ENCODE measurements at regions not wholly inside any gene's neighbourhood (a gene's known extent, or its start where the extent isn't known, plus 50 kb on each side); places are given as distances from the start of the nearest gene placed in this dataset.
A peak's percentile ranks its signal among the peaks of the same experiment; 100 is the strongest.
"Not testable (repeated sequence)": the region's sequence is repeated elsewhere in the genome, so short reads cannot be mapped to it uniquely, and the experiment has no call there.

GRCh38 chr2:167572883-167573619, 674.3 kb downstream of the STK39 start:
- no peak overlapping the region for H3K27ac ChIP-seq
- H3K36me3 ChIP-seq: no peaks in the 10 kb centered on the region
- H3K4me1 ChIP-seq: no peaks in the 10 kb centered on the region
- intact Hi-C loops (cut with DNase I; ENCODE audit: low total_unique reads): no loop called here
- TF ChIP-seq POLR2A (IDR thresholded peaks at IDR 0.05) (no peak), CTCF (IDR thresholded peaks at IDR 0.05 in 8 of 11, conservative IDR thresholded peaks at IDR 0.05 in 3 of 11) (no peak), POLR2AphosphoS5 (IDR thresholded peaks at IDR 0.05) (no peak)
- no peaks in the 10 kb centered on the region for H3K9me3 ChIP-seq
- no peak for DNase-seq
- WGBS, 5 donors: 70 to 81% (median 79%) methylated on average over 1 of the region's 1 CpG
- no peaks in the 10 kb centered on the region for H3K27me3 ChIP-seq (replicated peaks in 1 of 7)
- no peak overlapping the region for H3K4me3 ChIP-seq

DNA sequence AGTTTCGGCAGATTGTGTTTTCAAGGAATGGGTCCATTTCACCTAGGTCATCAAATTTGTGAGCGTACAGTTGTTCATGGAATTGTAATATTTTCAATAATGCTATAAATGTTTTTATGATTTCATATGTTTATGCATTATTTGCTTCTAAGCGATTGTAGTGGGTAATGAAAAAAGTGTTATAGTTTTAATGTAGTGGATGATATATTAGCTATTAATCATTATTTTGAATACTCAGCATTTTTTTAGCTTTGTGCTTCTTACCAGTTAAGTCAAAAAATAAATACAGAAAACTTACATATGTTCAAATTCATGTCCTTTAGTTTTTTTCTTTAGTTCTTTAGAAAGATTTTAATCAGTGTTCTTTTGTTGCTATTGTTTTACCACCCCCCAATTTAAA, 677.0 kb downstream of the STK39 start:
- Histone ChIP-seq H3K27me3 (replicated peaks in 1 of 7) (no peaks in the 10 kb centered on the region), H3K4me3 (no peak overlapping the region), H3K36me3 (no peaks in the 10 kb centered on the region), H3K4me1 (no peaks in the 10 kb centered on the region), H3K9me3 (peaks cover 0 to 3% (median 0%) of the 10 kb centered on the region in 8 donors), H3K27ac (no peak overlapping the region)
- TF ChIP-seq POLR2AphosphoS5 (IDR thresholded peaks at IDR 0.05): no peak
- TF ChIP-seq CTCF (IDR thresholded peaks at IDR 0.05 in 8 of 11, conservative IDR thresholded peaks at IDR 0.05 in 3 of 11): no peak
- no peak for TF ChIP-seq POLR2A (IDR thresholded peaks at IDR 0.05)
- 90 to 98% (median 93%) methylated on average over 3 of the region's 3 CpGs for WGBS, 5 donors
- intact Hi-C loops (cut with DNase I; ENCODE audit: low total_unique reads): no loop called here
- DNase-seq: no peak

- H3K36me3 ChIP-seq; H3K27me3 ChIP-seq (replicated peaks in 1 of 7); H3K27ac ChIP-seq; H3K4me3 ChIP-seq; intact Hi-C loops (cut with DNase I; ENCODE audit: low total_unique reads); H3K4me1 ChIP-seq: not testable (repeated sequence)
- 92 to 100% (median 95%) methylated on average over 2 to 63 of the region's 66 CpGs for WGBS, 5 donors
- DNase-seq: peak; percentile 56
- H3K9me3 ChIP-seq: peaks cover 0 to 20% (median 8%) of the 10 kb centered on the region in 8 donors
These were observed 675.8 kb downstream of the XIRP2 start for GRCh38 chr2:167563885-167564619.

- DNase-seq; intact Hi-C loops (cut with DNase I; ENCODE audit: low total_unique reads): not testable (repeated sequence)
These were observed 670.2 kb downstream of the XIRP2 start for GRCh38 chr2:167558272-167558991.

More at GRCh38 chr2:167558272-167558991, 670.2 kb downstream of the XIRP2 start:
- H3K36me3 ChIP-seq; H3K4me1 ChIP-seq; H3K4me3 ChIP-seq; H3K27ac ChIP-seq; H3K27me3 ChIP-seq (replicated peaks in 1 of 7): not testable (repeated sequence)
- 90 to 95% (median 92%) methylated on average over 19 to 20 of the region's 20 CpGs for WGBS, 5 donors
- peaks cover 0 to 13% (median 0%) of the 10 kb centered on the region in 8 donors for H3K9me3 ChIP-seq
